Bronchial epithelial cell (primary cell): ENCODE measurements at regions not wholly inside any gene's neighbourhood (a gene's known extent, or its start where the extent isn't known, plus 50 kb on each side); places are given as distances from the start of the nearest gene placed in this dataset.

Experiments used
- DNase-seq: peaks from one replicate; pipeline ENCODE4 v3.0.0-alpha.2; 2010; ENCODE audit warnings: low read depth
- FAIRE-seq: peaks from 2 replicates; lab custom pipeline; 2011; peaks lifted over from hg19 to GRCh38; lab: Jason Lieb, UNC
- H3K27me3 ChIP-seq: 2 replicates; pipeline ENCODE4 v1.5.1; 2011; ENCODE audit warnings: low read length; ENCODE audit not compliant: control insufficient read depth, insufficient read depth
- H3K36me3 ChIP-seq: 2 replicates; pipeline ENCODE4 v1.5.1; 2011; ENCODE audit warnings: low read length; ENCODE audit not compliant: control insufficient read depth, insufficient read depth
- H3K4me3 ChIP-seq: 2 replicates; pipeline ENCODE4 v1.5.1; 2011; ENCODE audit warnings: mild to moderate bottlenecking, low read depth, low read length, control low read depth
- TF ChIP-seq, protein P1 (sequence below): IDR thresholded peaks from 2 replicates; pipeline ENCODE4 v1.5.1; 2011; ENCODE audit warnings: mild to moderate bottlenecking, moderate library complexity, low read length, control low read depth, inconsistent platforms; ENCODE audit not compliant: insufficient read depth, severe bottlenecking

DNA sequence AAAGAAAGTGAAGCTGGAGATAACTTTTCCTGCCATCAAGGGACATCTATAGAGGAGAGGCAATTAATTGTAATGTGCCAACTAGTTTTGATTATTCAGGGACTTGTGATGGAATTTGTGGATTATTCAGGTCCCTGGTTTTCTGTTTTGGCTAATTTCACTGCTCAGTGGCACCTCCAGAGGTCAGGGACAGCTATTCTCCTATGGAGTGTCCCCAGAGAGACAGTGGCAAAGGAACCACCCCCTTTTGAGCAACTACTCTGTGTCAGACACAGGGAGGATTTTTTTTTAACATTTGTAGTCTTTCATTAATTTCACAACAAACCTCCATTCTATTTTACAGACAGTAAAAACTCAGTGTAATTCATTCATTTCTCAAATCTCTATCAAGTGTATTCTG lies 206.0 kb upstream of the SPRED2 start:
- Histone ChIP-seq H3K27me3 (no peaks in the 10 kb centered on the region), H3K4me3 (no peak overlapping the region), H3K36me3 (no peaks in the 10 kb centered on the region)
- DNase-seq (no peak), FAIRE-seq (no peak)
- TF ChIP-seq, protein P1, sequence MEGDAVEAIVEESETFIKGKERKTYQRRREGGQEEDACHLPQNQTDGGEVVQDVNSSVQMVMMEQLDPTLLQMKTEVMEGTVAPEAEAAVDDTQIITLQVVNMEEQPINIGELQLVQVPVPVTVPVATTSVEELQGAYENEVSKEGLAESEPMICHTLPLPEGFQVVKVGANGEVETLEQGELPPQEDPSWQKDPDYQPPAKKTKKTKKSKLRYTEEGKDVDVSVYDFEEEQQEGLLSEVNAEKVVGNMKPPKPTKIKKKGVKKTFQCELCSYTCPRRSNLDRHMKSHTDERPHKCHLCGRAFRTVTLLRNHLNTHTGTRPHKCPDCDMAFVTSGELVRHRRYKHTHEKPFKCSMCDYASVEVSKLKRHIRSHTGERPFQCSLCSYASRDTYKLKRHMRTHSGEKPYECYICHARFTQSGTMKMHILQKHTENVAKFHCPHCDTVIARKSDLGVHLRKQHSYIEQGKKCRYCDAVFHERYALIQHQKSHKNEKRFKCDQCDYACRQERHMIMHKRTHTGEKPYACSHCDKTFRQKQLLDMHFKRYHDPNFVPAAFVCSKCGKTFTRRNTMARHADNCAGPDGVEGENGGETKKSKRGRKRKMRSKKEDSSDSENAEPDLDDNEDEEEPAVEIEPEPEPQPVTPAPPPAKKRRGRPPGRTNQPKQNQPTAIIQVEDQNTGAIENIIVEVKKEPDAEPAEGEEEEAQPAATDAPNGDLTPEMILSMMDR = no peak

DNA sequence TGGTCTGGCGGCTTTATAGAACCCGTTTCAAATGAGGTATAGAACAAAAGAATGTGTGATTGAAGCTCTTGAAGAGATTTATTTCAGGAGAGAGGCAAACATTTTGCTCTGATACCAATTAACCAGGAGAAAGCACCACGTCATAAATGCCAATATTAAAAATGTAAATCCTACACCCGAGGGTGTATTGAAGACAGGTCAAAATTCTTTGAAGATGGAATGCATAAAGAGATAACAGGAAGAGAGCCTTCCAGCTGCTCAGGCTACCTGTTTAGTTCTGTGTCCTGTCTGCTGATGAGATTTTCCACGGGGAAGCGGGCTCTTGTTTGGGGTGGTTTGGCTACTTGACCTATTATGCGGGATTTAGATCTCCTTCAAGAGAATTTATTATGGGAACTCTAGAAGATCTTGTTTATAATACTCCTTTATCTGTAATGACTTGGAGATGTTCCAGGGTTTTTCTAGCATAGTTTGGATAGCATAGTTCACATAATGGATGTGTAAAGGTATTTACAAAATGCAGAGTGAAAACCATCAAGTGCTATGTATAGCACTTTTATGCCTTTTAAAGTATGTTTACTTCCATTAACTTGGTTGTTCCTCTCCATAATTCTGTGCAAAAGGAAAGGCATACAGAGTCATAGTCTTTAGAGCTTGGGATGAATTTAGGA lies 204.5 kb upstream of the SPRED2 start:
- FAIRE-seq (no peak), DNase-seq (no peak)
- TF ChIP-seq, protein P1 = no peak
- Histone ChIP-seq H3K36me3 (no peaks in the 10 kb centered on the region), H3K4me3 (no peak overlapping the region), H3K27me3 (no peaks in the 10 kb centered on the region)

DNA sequence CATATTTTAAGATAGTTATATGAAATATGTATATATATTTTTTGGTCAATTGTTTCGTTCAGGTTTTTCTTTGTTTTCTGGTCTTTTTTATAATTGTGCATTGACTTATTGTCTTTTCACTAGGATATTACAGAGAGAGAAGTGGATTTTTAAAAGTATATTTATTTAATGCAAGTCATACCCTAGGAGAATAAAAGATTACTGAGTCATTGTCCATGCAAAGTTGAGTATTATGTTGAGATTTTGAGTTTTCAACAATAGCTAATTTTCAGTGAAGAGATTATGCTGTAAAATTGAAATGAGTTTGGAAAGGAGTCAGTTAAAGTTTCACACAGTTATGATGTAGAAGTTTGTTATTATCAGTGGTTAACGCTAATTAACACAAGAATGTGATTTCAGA lies 203.6 kb upstream of the SPRED2 start:
- TF ChIP-seq, protein P1 = no peak
- Histone ChIP-seq H3K36me3 (no peaks in the 10 kb centered on the region), H3K27me3 (no peaks in the 10 kb centered on the region), H3K4me3 (no peak overlapping the region)
- DNase-seq = no peak
- no peak for FAIRE-seq

DNA sequence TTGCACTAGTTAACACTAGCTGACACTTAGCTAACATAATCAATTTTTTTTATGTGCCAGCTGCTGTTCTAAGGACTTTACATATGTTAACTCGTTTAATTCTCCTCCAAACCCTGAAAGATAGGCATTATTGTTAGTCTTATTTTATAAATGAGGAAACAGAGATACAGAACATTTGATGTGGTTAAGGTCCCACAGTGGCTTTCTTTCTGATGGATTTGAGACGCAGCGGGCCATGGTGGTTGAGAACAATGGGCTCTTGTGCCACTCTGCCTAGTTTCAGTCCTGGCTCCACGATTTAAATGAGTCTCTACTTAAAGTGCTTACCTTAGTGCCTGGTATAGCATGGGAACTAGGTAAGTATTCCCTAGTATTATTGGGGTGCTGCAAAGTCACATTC lies 201.9 kb upstream of the SPRED2 start:
- FAIRE-seq (no peak), DNase-seq (no peak)
- Histone ChIP-seq H3K4me3 (no peak overlapping the region), H3K27me3 (no peaks in the 10 kb centered on the region), H3K36me3 (no peaks in the 10 kb centered on the region)
- TF ChIP-seq, protein P1 = no peak

DNA sequence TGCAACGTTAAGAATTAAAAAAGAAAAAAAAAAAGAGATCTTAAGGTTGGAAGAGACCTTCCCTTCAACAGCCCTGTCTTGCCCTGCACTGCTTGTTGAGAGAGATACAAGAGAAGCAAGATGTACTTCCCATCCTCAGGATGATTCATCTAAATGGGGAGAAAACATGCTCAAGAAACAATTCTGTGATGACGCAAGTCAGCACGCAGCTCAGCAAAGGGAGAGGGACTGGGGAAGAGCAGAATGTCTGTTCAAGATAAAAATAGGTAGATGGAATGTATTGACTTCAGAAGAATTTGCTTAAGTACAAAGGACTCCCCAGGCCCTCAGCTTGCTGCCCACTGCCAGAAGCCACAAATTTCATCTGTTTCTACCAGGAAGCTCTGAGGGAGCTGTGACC lies 198.2 kb upstream of the SPRED2 start:
- peak; percentile 29 for DNase-seq
- Histone ChIP-seq H3K27me3 (no peaks in the 10 kb centered on the region), H3K4me3 (no peak overlapping the region), H3K36me3 (no peaks in the 10 kb centered on the region)
- TF ChIP-seq, protein P1 = no peak
- no peak for FAIRE-seq

DNA sequence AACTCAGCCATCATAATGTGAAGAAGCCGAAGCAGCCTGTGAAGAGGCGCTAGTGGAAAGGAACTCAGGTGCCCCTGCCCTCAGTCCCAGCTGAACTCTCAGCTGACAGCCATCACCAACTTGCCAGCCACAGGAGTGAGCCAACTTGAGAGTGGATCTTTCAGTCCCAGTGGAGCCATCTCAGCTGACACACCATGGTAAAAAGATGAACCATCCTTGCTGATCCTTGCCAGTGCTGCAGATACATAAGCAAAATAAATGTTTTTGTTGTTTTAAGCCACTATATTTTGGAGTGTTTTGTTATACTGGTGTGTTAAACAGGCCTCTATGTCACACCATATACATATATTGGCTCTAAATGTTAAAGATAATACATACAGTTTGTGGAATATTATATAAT lies 195.8 kb upstream of the SPRED2 start:
- TF ChIP-seq, protein P1 = no peak
- Histone ChIP-seq H3K27me3 (no peaks in the 10 kb centered on the region), H3K4me3 (no peak overlapping the region), H3K36me3 (no peaks in the 10 kb centered on the region)
- FAIRE-seq = no peak
- no peak for DNase-seq
